ENCODE measurements at regions not wholly inside any gene's neighbourhood (a gene's known extent, or its start where the extent isn't known, plus 50 kb on each side); places are given as distances from the start of the nearest gene placed in this dataset.
"Not testable (repeated sequence)": the region's sequence is repeated elsewhere in the genome, so short reads cannot be mapped to it uniquely, and the experiment has no call there.

DNA sequence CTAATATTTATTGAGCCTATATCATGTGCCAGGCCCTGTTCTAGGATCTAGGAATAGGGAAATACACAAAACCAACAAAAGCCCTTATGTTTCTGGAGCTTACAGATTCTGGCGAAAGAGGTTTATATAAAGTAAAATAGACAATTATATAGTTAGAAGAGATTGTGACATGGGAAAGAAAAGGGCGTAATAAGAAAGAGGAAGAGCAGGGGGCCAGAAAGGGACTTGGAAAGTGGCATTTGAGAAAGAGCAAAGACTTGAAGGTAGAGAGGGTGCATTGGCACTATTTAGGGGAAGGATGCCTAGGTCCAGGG, 322.5 kb upstream of the FAM78B start:
- intact Hi-C loops (cut with DNase I; ENCODE audit: low total_unique reads) (no loop called here), in situ Hi-C loops (cut with MboI; ENCODE audit: low sequenced_read_pairs in 4 of 4) (no loop called here)
- no peak overlapping the region for H3K27ac ChIP-seq
- H3K36me3 ChIP-seq, result no peaks in the 10 kb centered on the region
- H3K27me3 ChIP-seq, result no peaks in the 10 kb centered on the region
- ATAC-seq (no peak), DNase-seq (no peak)
- peak overlapping the region in 1 of 4 donors; percentile 46 for H3K4me3 ChIP-seq
- TF ChIP-seq, protein P1, sequence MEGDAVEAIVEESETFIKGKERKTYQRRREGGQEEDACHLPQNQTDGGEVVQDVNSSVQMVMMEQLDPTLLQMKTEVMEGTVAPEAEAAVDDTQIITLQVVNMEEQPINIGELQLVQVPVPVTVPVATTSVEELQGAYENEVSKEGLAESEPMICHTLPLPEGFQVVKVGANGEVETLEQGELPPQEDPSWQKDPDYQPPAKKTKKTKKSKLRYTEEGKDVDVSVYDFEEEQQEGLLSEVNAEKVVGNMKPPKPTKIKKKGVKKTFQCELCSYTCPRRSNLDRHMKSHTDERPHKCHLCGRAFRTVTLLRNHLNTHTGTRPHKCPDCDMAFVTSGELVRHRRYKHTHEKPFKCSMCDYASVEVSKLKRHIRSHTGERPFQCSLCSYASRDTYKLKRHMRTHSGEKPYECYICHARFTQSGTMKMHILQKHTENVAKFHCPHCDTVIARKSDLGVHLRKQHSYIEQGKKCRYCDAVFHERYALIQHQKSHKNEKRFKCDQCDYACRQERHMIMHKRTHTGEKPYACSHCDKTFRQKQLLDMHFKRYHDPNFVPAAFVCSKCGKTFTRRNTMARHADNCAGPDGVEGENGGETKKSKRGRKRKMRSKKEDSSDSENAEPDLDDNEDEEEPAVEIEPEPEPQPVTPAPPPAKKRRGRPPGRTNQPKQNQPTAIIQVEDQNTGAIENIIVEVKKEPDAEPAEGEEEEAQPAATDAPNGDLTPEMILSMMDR (IDR thresholded peaks at IDR 0.05 in 4 of 5, conservative IDR thresholded peaks at IDR 0.05 in 1 of 5), result no peak
- no peak for TF ChIP-seq POLR2A (IDR thresholded peaks at IDR 0.05)
- H3K9me3 ChIP-seq, result no peaks in the 10 kb centered on the region
- H3K4me1 ChIP-seq, result no peaks in the 10 kb centered on the region

DNA sequence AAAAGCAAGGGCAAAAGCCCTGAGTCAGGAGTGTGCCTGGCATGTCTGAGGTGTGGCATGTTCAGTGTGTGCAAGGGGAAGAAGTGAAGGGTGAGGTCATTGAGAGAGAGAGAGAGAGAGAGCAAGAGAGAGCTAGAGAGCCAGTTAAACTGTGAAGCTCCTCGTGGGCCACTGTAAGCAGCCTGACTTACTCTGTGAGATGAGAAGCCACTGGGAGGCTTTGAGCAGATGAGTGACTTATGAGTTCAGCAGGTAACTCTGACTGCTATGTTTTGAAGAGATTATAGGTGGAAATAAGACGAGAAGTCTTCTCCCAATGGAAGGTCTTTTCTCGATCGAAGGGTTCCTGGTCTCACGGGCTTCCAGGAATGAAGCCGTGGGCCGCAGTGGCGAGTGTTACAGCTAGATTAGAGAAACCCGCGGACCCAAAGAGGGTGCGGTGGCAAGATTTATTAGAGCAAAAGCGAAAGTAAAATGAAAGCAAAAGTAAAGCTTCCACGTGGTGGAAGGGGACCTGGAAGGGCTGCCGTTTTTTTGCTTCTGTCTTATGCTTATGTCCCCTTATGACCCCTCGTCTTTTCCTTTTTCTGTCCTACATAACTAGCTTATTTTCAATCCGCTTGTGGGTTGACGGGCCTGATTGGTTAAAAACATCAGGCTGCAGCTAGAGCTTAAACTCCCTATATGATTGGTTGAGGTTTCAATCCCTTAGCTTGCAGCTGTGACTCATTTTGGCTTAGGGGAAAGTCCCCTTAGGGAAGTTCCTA, 323.1 kb upstream of the FAM78B start:
- peak overlapping the region in 2 of 4 donors; percentile 19 to 21 for H3K27ac ChIP-seq
- H3K4me1 ChIP-seq, result no peaks in the 10 kb centered on the region
- H3K4me3 ChIP-seq, result peak overlapping the region; percentile 1 to 46 (median 26)
- H3K36me3 ChIP-seq, result no peaks in the 10 kb centered on the region
- no peak for TF ChIP-seq POLR2A (IDR thresholded peaks at IDR 0.05)
- TF ChIP-seq, protein P1 (IDR thresholded peaks at IDR 0.05 in 4 of 5, conservative IDR thresholded peaks at IDR 0.05 in 1 of 5), result no peak
- ATAC-seq (peak in 1 of 2 donors; percentile 24), DNase-seq (no peak)
- no peaks in the 10 kb centered on the region for H3K27me3 ChIP-seq
- intact Hi-C loops (cut with DNase I; ENCODE audit: low total_unique reads), result no loop called here
- in situ Hi-C loops (cut with MboI; ENCODE audit: low sequenced_read_pairs in 4 of 4), result no loop called here
- no peaks in the 10 kb centered on the region for H3K9me3 ChIP-seq

DNA sequence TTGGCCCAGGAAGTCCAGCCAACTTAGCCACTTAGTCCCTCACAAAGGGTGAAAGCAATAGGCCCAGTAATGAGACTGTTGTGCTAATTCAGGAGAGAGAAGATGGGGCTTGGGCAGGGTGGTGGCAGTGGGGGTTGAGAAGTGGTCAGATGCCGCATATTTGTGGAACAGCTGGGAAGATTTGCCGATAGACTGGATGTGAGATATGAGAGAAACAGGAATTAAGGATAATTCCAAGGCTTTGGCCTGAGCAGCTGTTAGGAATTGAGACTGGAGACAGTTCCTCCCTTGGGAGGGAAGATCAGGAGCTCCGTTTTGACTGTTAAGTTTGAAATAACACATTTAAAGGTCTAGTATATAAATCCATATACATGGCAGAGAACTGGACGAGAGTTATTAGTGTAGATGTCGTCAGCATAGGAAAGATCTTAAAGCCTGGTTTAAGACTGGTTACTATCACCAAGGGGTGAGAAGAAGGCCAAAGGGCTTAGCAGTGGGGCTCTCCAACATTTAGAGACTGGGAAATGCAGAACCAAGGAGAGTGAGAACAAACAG, 323.7 kb upstream of the FAM78B start:
- TF ChIP-seq, protein P1 (IDR thresholded peaks at IDR 0.05 in 4 of 5, conservative IDR thresholded peaks at IDR 0.05 in 1 of 5), result no peak
- no peak for TF ChIP-seq POLR2A (IDR thresholded peaks at IDR 0.05)
- no peak for DNase-seq
- no peaks in the 10 kb centered on the region for H3K27me3 ChIP-seq
- no peaks in the 10 kb centered on the region for H3K36me3 ChIP-seq
- H3K4me3 ChIP-seq, result peak overlapping the region in 1 of 4 donors; percentile 46
- no peaks in the 10 kb centered on the region for H3K4me1 ChIP-seq
- ATAC-seq, result no peak
- in situ Hi-C loops (cut with MboI; ENCODE audit: low sequenced_read_pairs in 4 of 4) (no loop called here), intact Hi-C loops (cut with DNase I; ENCODE audit: low total_unique reads) (no loop called here)
- peak overlapping the region in 1 of 4 donors; percentile 21 for H3K27ac ChIP-seq
- no peaks in the 10 kb centered on the region for H3K9me3 ChIP-seq

DNA sequence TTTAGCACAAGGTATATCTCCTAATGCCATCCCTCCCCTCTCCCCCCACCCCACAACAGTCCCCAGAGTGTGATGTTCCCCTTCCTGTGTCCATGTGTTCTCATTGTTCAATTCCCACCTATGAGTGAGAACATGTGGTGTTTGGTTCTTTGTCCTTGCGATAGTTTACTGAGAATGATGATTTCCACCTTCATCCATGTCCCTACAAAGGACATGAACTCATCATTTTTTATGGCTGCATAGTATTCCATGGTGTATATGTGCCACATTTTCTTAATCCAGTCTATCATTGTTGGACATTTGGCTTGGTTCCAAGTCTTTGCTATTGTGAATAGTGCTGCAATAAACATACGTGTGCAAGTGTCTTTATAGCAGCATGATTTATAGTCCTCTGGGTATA, 327.0 kb upstream of the FAM78B start:
- ATAC-seq; DNase-seq; H3K27me3 ChIP-seq; H3K9me3 ChIP-seq; H3K4me1 ChIP-seq; H3K36me3 ChIP-seq; H3K4me3 ChIP-seq; intact Hi-C loops (cut with DNase I; ENCODE audit: low total_unique reads); in situ Hi-C loops (cut with MboI; ENCODE audit: low sequenced_read_pairs in 4 of 4); H3K27ac ChIP-seq: not testable (repeated sequence)

DNA sequence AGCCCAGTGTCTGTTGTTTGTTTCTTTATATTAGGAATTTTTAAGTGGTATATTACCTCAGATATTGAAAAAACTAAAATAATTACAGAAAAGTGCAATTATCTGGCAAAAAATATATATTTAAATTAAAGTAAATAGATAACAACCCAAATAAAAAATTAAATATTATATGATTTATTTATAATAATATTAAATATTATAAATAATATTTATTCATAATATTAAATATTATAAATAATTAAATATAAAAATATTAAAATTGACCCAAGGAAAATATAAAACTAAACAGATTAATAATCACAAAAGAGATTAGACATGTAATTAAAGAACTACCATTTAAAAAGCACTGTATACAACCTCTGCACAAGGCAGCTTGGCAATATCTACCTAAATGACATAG, 331.9 kb upstream of the POGK start:
- Histone ChIP-seq H3K36me3 (no peaks in the 10 kb centered on the region), H3K27me3 (no peaks in the 10 kb centered on the region), H3K9me3 (no peaks in the 10 kb centered on the region), H3K4me1 (no peaks in the 10 kb centered on the region), H3K27ac (no peak overlapping the region), H3K4me3 (no peak overlapping the region)
- ATAC-seq, result no peak
- TF ChIP-seq, protein P1 (IDR thresholded peaks at IDR 0.05 in 4 of 5, conservative IDR thresholded peaks at IDR 0.05 in 1 of 5), result no peak
- no peak for TF ChIP-seq POLR2A (IDR thresholded peaks at IDR 0.05)
- in situ Hi-C loops (cut with MboI; ENCODE audit: low sequenced_read_pairs in 4 of 4) (no loop called here), intact Hi-C loops (cut with DNase I; ENCODE audit: low total_unique reads) (no loop called here)
- no peak for DNase-seq

Measured in gastrocnemius medialis (tissue), 4 donors.